ENCODE measurements at regions not wholly inside any gene's neighbourhood (a gene's known extent, or its start where the extent isn't known, plus 50 kb on each side); places are given as distances from the start of the nearest gene placed in this dataset.
"Not testable (repeated sequence)": the region's sequence is repeated elsewhere in the genome, so short reads cannot be mapped to it uniquely, and the experiment has no call there.

DNA sequence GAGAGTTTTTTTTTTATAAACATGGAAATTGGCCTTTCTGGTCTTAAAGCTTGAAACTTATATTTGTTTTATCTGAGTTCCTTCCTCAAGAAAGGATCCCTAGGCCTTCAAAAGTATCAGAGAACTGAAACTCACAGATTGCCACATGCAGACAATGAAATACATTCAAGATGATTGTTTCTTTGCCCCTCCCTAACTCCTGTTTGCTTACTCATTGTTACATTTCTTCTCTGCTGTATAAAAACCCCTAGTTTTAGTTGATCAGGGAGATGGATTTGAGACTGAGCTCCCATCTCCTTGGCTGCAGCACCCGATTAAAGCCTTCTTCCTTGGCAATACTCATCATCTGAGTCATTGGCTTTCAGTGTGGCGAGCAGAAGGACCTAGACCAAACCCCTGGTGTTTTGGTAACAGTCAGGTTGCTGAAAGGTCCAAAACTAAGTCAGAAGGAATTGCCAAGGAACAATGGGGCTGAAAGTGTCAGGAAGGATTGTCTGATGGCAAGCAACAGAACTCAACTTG, 132.3 kb upstream of the SULF2 start:
- no peak for DNase-seq (ENCODE audit: low read depth)
- no peaks in the 10 kb centered on the region for H3K27me3 ChIP-seq (ENCODE audit: control insufficient read depth, insufficient read depth, low read length)
- no peak overlapping the region for H3K4me3 ChIP-seq (ENCODE audit: low read depth, low read length)
- TF ChIP-seq CTCF (IDR thresholded peaks at IDR 0.05; ENCODE audit: insufficient read depth, low read length, poor library complexity, severe bottlenecking), result no peak
- no peaks in the 10 kb centered on the region for H3K36me3 ChIP-seq (ENCODE audit: control insufficient read depth, insufficient read depth, low read length)

DNA sequence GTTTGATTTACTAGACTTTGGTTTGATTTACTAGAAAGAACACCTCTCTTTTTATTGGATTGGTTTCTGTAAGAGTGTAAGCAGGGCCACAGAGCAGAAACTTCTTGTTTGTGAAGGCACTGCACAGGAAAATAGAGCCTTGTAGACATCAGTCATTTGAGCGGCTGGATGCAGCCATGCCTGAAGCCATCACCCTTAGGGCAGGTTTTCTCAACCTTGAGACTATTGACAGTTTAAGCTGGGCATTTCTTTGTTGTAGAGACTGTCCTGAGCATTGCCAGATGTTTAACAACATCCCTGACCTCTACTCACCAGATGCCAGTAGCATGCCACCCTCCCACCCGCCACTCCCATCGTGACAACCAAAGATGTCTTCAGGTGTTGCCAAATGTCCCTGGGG, 130.2 kb upstream of the SULF2 start:
- TF ChIP-seq CTCF (IDR thresholded peaks at IDR 0.05; ENCODE audit: insufficient read depth, low read length, poor library complexity, severe bottlenecking), result no peak
- no peak for DNase-seq (ENCODE audit: low read depth)
- H3K27me3 ChIP-seq (ENCODE audit: control insufficient read depth, insufficient read depth, low read length), result no peaks in the 10 kb centered on the region
- H3K36me3 ChIP-seq (ENCODE audit: control insufficient read depth, insufficient read depth, low read length), result no peaks in the 10 kb centered on the region
- H3K4me3 ChIP-seq (ENCODE audit: low read depth, low read length), result no peak overlapping the region

DNA sequence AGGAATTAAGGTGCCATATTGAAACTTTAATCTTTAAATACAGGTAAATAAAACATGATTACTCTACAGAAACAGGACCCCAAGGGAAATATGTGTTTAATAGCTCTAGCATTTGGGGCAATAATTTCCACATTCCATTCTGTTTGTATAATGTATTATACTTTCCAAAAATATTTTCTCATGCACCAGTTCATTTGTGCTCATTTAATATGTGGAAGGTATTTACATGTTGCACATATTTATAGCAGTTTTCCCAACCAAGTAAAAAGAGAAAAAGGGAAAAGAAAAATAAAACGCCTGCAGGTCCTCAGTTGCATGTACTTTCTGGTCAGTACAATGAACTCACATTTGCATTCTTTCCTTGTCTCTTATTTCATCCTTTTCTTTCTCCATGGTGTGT, 129.5 kb upstream of the SULF2 start:
- Histone ChIP-seq H3K27me3 (ENCODE audit: control insufficient read depth, insufficient read depth, low read length) (no peaks in the 10 kb centered on the region), H3K36me3 (ENCODE audit: control insufficient read depth, insufficient read depth, low read length) (no peaks in the 10 kb centered on the region), H3K4me3 (ENCODE audit: low read depth, low read length) (no peak overlapping the region)
- DNase-seq (ENCODE audit: low read depth), result no peak
- TF ChIP-seq CTCF (IDR thresholded peaks at IDR 0.05; ENCODE audit: insufficient read depth, low read length, poor library complexity, severe bottlenecking), result no peak

GRCh38 chr20:47912786-47913501, 127.7 kb upstream of the SULF2 start:
- H3K36me3 ChIP-seq (ENCODE audit: control insufficient read depth, insufficient read depth, low read length); DNase-seq (ENCODE audit: low read depth); H3K27me3 ChIP-seq (ENCODE audit: control insufficient read depth, insufficient read depth, low read length); H3K4me3 ChIP-seq (ENCODE audit: low read depth, low read length): not testable (repeated sequence)

DNA sequence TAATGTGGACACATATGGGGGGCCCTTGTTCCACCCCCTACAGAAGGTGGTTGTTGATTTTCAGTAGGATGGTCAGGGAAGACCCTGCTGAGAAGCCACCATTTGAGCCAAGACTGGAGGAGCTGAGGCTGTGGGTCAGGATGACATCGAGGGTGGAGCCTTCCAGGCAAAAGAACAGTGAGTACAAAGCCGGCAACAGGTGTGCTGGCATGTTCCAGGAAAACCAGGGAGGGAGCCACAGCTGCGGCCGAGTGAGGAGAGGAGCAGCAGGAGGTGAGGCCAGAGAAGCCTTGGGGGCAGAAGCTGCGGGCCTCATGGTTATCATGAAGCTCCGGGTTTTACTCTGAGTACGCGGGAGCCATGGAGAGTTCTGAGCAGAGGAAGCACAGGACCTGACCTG, 126.9 kb upstream of the SULF2 start:
- H3K27me3 ChIP-seq (ENCODE audit: control insufficient read depth, insufficient read depth, low read length), result peaks cover 11% of the 10 kb centered on the region
- H3K4me3 ChIP-seq (ENCODE audit: low read depth, low read length); H3K36me3 ChIP-seq (ENCODE audit: control insufficient read depth, insufficient read depth, low read length); DNase-seq (ENCODE audit: low read depth): not testable (repeated sequence)

GRCh38 chr20:47909696-47910369, 124.6 kb upstream of the SULF2 start:
- not testable (repeated sequence) for H3K4me3 ChIP-seq (ENCODE audit: low read depth, low read length); DNase-seq (ENCODE audit: low read depth)
- H3K27me3 ChIP-seq (ENCODE audit: control insufficient read depth, insufficient read depth, low read length), result peaks cover 21% of the 10 kb centered on the region

GRCh38 chr20:47908361-47909035, 123.2 kb upstream of the SULF2 start:
- H3K4me3 ChIP-seq (ENCODE audit: low read depth, low read length); DNase-seq (ENCODE audit: low read depth); H3K36me3 ChIP-seq (ENCODE audit: control insufficient read depth, insufficient read depth, low read length): not testable (repeated sequence)
- H3K27me3 ChIP-seq (ENCODE audit: control insufficient read depth, insufficient read depth, low read length), result peaks cover 22% of the 10 kb centered on the region

More at GRCh38 chr20:47909696-47910369, 124.6 kb upstream of the SULF2 start:
- not testable (repeated sequence) for H3K36me3 ChIP-seq (ENCODE audit: control insufficient read depth, insufficient read depth, low read length)

DNA sequence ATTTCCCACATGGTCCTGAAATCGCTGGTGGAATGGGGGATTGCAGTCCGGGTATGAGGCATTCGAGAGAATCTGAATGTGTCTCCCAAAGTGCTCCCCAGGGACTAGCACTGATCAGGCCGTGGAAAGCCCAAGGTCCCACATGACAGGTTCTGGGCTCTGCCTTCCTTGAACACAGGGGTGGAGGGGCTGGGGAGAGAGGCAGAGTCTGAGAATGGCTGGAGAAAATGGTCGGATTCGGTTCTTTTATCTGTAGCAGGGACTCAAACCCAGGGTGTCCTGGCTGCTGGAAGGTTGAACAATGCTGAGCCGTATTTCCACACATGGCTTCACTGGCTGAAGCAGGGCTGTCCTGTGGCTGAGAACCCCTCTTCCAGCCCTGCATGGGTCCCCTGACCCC, 122.7 kb upstream of the SULF2 start:
- H3K27me3 ChIP-seq (ENCODE audit: control insufficient read depth, insufficient read depth, low read length), result peaks cover 22% of the 10 kb centered on the region
- not testable (repeated sequence) for H3K4me3 ChIP-seq (ENCODE audit: low read depth, low read length); H3K36me3 ChIP-seq (ENCODE audit: control insufficient read depth, insufficient read depth, low read length); DNase-seq (ENCODE audit: low read depth)
